ENCODE measurements at regions not wholly inside any gene's neighbourhood (a gene's known extent, or its start where the extent isn't known, plus 50 kb on each side); places are given as distances from the start of the nearest gene placed in this dataset.
"Not testable (repeated sequence)": the region's sequence is repeated elsewhere in the genome, so short reads cannot be mapped to it uniquely, and the experiment has no call there.

DNA sequence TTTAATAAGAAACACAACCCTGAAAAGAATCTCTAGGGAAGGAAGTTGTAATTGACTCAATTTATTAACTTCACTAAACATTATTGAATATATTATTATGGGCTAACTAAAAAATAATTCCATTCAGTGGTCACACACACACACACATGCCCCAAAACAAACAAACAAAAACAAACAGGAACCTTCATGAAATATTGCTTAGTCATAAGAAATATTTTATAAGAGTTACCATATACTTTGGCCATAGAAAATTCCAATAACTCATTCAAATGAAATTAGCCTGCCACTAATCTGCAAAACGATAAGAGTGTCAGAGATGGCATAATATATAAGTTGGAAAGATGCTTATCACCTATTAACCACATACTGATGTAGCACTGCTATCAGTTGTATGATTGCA lies 268.4 kb upstream of the AMIGO2 start:
- no peak for DNase-seq (ENCODE audit: low read depth, low spot score)
- no peak overlapping the region for H3K4me3 ChIP-seq (ENCODE audit: low read depth, low read length)
- ChIA-PET CTCF (no interaction called here), POLR2A (no interaction called here)
- TF ChIP-seq, protein P1, sequence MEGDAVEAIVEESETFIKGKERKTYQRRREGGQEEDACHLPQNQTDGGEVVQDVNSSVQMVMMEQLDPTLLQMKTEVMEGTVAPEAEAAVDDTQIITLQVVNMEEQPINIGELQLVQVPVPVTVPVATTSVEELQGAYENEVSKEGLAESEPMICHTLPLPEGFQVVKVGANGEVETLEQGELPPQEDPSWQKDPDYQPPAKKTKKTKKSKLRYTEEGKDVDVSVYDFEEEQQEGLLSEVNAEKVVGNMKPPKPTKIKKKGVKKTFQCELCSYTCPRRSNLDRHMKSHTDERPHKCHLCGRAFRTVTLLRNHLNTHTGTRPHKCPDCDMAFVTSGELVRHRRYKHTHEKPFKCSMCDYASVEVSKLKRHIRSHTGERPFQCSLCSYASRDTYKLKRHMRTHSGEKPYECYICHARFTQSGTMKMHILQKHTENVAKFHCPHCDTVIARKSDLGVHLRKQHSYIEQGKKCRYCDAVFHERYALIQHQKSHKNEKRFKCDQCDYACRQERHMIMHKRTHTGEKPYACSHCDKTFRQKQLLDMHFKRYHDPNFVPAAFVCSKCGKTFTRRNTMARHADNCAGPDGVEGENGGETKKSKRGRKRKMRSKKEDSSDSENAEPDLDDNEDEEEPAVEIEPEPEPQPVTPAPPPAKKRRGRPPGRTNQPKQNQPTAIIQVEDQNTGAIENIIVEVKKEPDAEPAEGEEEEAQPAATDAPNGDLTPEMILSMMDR (IDR thresholded peaks at IDR 0.05; ENCODE audit: insufficient read depth, low read length, missing control alignments) = no peak

GRCh38 chr12:47346251-47347019 lies 266.7 kb upstream of the AMIGO2 start:
- H3K4me3 ChIP-seq (ENCODE audit: low read depth, low read length) = no peak overlapping the region
- no peak for DNase-seq (ENCODE audit: low read depth, low spot score)
- ChIA-PET CTCF (interaction anchor here (0.6 to 1.4 kb wide), 2 partner anchors 10 to 314 kb away, joined by 3 to 5 read pairs; no protein-coding TSS in a partner anchor), POLR2A (no interaction called here)
- TF ChIP-seq, protein P1 (IDR thresholded peaks at IDR 0.05; ENCODE audit: insufficient read depth, low read length, missing control alignments) = no peak

DNA sequence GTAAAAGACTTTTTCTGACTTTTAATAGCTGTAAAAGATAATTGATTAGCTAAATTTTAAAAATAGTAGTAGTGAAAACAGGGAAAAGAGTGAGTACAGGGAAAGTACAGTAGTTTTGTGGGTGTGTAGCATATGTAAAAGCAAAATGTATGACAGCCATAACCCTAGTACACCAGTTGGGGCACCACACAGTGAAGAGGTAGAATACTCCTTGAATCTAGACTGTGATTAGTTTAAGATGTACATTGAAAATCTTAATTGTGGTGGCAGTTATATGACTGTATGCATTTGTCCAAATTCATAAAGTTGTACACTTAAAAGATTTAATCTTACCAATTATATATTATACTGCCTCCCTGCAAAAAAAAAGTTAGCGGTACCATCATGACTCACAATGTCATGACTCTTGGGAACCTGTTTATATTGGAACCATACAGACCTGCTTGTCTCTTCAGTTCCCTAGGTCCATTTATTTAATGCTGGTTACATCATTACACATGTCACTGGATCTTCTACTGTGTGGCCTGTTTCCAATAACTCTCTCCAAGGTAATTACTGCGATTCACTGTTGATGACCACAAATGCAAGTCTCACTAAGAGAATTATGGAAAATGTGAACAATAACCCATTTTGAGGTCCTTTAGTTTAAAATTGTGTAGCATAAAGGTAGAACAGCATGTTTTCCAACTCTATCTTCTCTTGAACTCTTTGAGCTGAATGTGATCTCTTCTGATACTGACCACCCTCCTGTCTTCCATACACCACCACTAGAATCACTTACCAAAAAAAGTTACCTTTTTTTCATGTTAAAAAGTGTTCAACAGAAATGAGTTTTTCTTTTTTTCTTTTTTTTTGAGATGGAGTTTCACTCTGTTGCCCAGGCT lies 264.2 kb upstream of the AMIGO2 start:
- H3K4me3 ChIP-seq (ENCODE audit: low read depth, low read length) = no peak overlapping the region
- ChIA-PET CTCF (no interaction called here), POLR2A (no interaction called here)
- TF ChIP-seq, protein P1 (IDR thresholded peaks at IDR 0.05; ENCODE audit: insufficient read depth, low read length, missing control alignments) = no peak
- DNase-seq (ENCODE audit: low read depth, low spot score) = peak; percentile 37

GRCh38 chr12:47340411-47341015 lies 260.8 kb upstream of the AMIGO2 start:
- ChIA-PET POLR2A (no interaction called here), CTCF (no interaction called here)
- H3K4me3 ChIP-seq (ENCODE audit: low read depth, low read length) = no peak overlapping the region
- TF ChIP-seq, protein P1 (IDR thresholded peaks at IDR 0.05; ENCODE audit: insufficient read depth, low read length, missing control alignments) = no peak
- DNase-seq (ENCODE audit: low read depth, low spot score) = no peak

DNA sequence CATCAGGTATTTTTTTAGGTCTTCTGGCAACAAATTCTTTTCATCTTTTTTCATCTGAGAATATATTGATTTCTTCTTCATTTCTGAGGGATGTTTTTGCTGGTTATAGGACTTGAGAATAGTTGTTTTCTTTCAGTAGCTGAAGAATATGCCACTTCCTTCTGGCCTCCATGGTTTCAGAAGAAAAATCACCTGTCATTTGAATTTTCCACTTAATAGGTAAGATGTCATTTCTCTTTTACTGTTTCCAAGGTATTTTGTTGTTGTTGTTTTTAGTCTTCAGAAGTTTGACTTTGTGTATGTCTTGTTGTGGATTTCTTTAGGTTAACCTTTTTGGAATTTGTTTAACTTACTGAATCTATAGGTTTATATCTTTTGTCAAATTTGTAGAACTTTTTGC lies 257.8 kb upstream of the AMIGO2 start:
- TF ChIP-seq, protein P1 (IDR thresholded peaks at IDR 0.05; ENCODE audit: insufficient read depth, low read length, missing control alignments) = no peak
- H3K4me3 ChIP-seq (ENCODE audit: low read depth, low read length) = no peak overlapping the region
- no peak for DNase-seq (ENCODE audit: low read depth, low spot score)
- POLR2A ChIA-PET = no interaction called here
- CTCF ChIA-PET = no interaction called here

- DNase-seq (ENCODE audit: low read depth, low spot score); CTCF ChIA-PET; POLR2A ChIA-PET; H3K4me3 ChIP-seq (ENCODE audit: low read depth, low read length): not testable (repeated sequence)
These were observed 253.6 kb upstream of the AMIGO2 start for GRCh38 chr12:47333271-47333858.
